Transverse colon (tissue), 3 donors: ENCODE measurements at regions not wholly inside any gene's neighbourhood (a gene's known extent, or its start where the extent isn't known, plus 50 kb on each side); places are given as distances from the start of the nearest gene placed in this dataset.

Source experiments
- EP300 ChIP-seq: sonication (generic); formaldehyde crosslinking; IDR thresholded peaks from one replicate; pipeline ENCODE4 v1.6.1; 2017; ENCODE audit warnings: antibody characterized with exemption, low read depth
- POLR2AphosphoS5 ChIP-seq, 3 donors: sonication (generic); formaldehyde crosslinking; IDR thresholded peaks; one replicate each; pipeline ENCODE4 v1.6.1; 2016; ENCODE audit warnings: antibody characterized with exemption in 3 of 3

DNA sequence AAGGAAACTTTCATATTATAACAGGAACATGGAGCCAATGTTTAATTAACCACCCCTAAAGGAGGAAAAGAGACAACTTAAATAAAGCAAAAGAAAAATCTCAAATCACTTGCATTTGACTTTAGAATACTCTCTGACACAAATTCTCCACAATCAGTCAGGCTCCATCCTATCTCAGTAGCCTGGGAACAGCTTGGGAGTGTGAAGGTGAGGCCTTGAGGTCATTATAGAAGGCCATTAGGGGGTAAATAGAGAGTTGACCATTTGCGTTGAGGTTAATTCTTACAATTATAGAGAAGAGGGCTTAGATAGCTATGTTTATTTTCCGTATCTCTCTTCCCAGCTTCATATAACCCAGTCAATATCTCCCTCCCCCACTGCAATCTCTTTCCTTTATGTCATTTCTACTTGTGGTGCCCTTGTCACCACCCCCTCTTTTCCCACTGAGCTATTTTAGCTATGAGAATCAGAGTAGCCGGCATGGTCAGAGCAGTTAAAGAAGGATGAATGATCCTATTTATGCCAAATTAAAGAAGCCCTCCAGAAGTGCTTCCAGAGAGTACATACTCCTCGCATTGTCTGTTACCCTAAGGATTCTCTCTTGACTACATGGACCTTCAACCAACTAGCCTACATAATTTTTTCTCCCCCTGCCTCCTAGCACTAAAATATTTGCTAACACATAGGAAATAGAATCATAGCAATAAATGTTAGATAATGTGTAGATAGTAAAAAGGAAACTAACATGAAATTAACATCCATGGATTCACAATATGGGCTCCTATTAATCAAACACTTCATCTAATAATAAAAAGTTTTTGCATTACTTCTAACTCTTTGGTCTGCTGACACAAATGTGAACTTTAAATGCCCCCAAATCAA lies 135.2 kb upstream of the KRR1 start:
- TF ChIP-seq POLR2AphosphoS5 (IDR thresholded peaks at IDR 0.05) (no peak), EP300 (no peak)
